Natural killer cell (primary cell): ENCODE measurements at regions not wholly inside any gene's neighbourhood (a gene's known extent, or its start where the extent isn't known, plus 50 kb on each side); places are given as distances from the start of the nearest gene placed in this dataset.

Experiments used
- ATAC-seq, 3 donors: fragments of 150-1000 bp in 2 of 3; fragments of 200-7000 bp in 1 of 3; cut with Tn5 transposase; 1 replicate in 1 of 3; 2 replicates in 2 of 3; pipeline ENCODE4 v1.10.0; 2021; ENCODE audit warnings: mild to moderate bottlenecking in 2 of 3, moderate library complexity in 2 of 3
- DNase-seq, 2 donors: peaks; one replicate each; pipeline versions ENCODE4 v3.0.0 to v3.0.0-alpha.2; 2013 to 2021; ENCODE audit warnings: mixed read lengths in 1 of 2
- H3K27ac ChIP-seq: one replicate; pipeline ENCODE4 v1.5.1; 2013; ENCODE audit warnings: mild to moderate bottlenecking, low read length
- H3K27me3 ChIP-seq: one replicate; pipeline ENCODE4 v1.6.1; 2013; ENCODE audit warnings: low read length; ENCODE audit not compliant: control insufficient read depth, insufficient read depth
- H3K36me3 ChIP-seq: one replicate; pipeline ENCODE4 v1.6.1; 2013; ENCODE audit warnings: low read length; ENCODE audit not compliant: control insufficient read depth, insufficient read depth
- H3K4me1 ChIP-seq: one replicate; pipeline ENCODE4 v1.6.1; 2013; ENCODE audit warnings: low read length; ENCODE audit not compliant: control insufficient read depth, insufficient read depth
- H3K4me3 ChIP-seq: one replicate; pipeline ENCODE4 v1.5.1; 2013; ENCODE audit warnings: low read length
- H3K9me3 ChIP-seq: one replicate; pipeline ENCODE4 v1.6.1; 2013; ENCODE audit warnings: low read length; ENCODE audit not compliant: control insufficient read depth, insufficient read depth
- H3K27ac Mint-ChIP-seq, 2 donors: one replicate each; pipeline ENCODE4 v1.8.0; 2022; ENCODE audit warnings: mild to moderate bottlenecking in 2 of 2, mixed read lengths in 2 of 2, moderate library complexity in 1 of 2
- H3K27me3 Mint-ChIP-seq, 2 donors: one replicate each; pipeline ENCODE4 v1.8.0; 2022; ENCODE audit warnings: low read depth in 2 of 2, mixed read lengths in 2 of 2
- H3K36me3 Mint-ChIP-seq: one replicate; pipeline ENCODE4 v1.8.0; 2022; ENCODE audit warnings: mixed read lengths
- H3K4me1 Mint-ChIP-seq, 2 donors: one replicate each; pipeline ENCODE4 v1.8.0; 2022; ENCODE audit warnings: mixed read lengths in 2 of 2
- H3K4me3 Mint-ChIP-seq: one replicate; pipeline ENCODE4 v1.8.0; 2022; ENCODE audit warnings: mild to moderate bottlenecking, moderate library complexity, mixed read lengths
- H3K9me3 Mint-ChIP-seq, 2 donors: one replicate each; pipeline ENCODE4 v1.8.0; 2022; ENCODE audit warnings: mixed read lengths in 2 of 2
- WGBS: methylation state at CpG from one replicate; pipeline ENCODE4 v1.1.7; 2013; ENCODE audit warnings: missing lambda C conversion rate; ENCODE audit not compliant: insufficient coverage; 5-methylcytosine and 5-hydroxymethylcytosine counted together
- intact Hi-C: fragments of 100-400 bp; cut with micrococcal nuclease; formaldehyde crosslinking; loops from one replicate; pipeline ENCODE4 v1.14.2; 2022
- TF ChIP-seq, protein P1 (sequence below): fragments of 200-600 bp; IDR thresholded peaks from one replicate; pipeline ENCODE4 v1.8.0; 2022; ENCODE audit warnings: antibody characterized with exemption

DNA sequence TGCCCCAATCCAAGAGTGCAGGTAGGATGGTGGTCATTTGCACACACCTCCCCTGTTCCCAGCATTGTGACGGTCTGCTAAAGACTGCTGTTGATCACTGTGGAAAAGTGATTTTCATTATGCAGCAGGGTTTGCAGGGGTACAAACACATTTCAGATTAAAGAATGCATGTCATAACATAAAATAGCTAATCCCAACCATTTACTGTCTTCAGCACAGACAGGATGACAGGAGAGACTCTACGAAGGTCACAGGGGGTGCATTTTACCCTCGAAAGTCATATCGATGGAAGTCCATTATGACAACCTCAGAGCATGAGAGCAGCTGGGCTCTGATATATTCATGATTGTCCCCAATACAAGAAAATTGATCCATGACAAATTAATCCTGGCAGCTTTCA, 302.6 kb downstream of the AJAP1 start:
- intact Hi-C loops = no loop called here
- Mint-ChIP-seq H3K4me1 (no peaks in the 10 kb centered on the region), H3K4me3 (no peak overlapping the region), H3K27me3 (no peaks in the 10 kb centered on the region), H3K27ac (no peak overlapping the region), H3K9me3 (peaks cover 0 to 10% of the 10 kb centered on the region in 2 donors), H3K36me3 (peaks cover 9% of the 10 kb centered on the region)
- no peaks in the 10 kb centered on the region for H3K9me3 ChIP-seq
- WGBS = 94% methylated on average over 4 of the region's 4 CpGs
- ATAC-seq = no peak
- no peaks in the 10 kb centered on the region for H3K27me3 ChIP-seq
- H3K4me3 ChIP-seq = no peak overlapping the region
- H3K27ac ChIP-seq = no peak overlapping the region
- no peak for DNase-seq
- H3K36me3 ChIP-seq = no peaks in the 10 kb centered on the region
- TF ChIP-seq, protein P1, sequence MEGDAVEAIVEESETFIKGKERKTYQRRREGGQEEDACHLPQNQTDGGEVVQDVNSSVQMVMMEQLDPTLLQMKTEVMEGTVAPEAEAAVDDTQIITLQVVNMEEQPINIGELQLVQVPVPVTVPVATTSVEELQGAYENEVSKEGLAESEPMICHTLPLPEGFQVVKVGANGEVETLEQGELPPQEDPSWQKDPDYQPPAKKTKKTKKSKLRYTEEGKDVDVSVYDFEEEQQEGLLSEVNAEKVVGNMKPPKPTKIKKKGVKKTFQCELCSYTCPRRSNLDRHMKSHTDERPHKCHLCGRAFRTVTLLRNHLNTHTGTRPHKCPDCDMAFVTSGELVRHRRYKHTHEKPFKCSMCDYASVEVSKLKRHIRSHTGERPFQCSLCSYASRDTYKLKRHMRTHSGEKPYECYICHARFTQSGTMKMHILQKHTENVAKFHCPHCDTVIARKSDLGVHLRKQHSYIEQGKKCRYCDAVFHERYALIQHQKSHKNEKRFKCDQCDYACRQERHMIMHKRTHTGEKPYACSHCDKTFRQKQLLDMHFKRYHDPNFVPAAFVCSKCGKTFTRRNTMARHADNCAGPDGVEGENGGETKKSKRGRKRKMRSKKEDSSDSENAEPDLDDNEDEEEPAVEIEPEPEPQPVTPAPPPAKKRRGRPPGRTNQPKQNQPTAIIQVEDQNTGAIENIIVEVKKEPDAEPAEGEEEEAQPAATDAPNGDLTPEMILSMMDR = no peak
- no peaks in the 10 kb centered on the region for H3K4me1 ChIP-seq

DNA sequence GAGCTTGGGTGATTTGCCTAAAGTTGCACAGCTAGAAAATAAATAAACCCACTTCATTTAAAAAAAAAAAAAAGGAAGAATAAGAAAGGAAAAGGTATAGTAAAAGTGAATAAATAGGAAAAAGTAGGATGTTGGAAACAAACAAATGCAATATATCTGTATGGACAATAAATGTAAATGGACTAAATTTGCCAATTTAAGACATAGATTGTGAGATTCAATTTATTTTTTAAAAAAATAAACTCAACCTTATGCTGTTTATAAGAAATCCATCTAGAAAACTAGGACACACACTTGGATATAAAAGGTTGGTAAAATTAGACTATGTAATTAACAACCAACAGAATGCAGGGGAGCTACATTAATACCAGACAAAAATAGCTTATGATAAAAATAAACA, 300.0 kb downstream of the AJAP1 start:
- H3K4me1 ChIP-seq = no peaks in the 10 kb centered on the region
- H3K4me3 Mint-ChIP-seq = no peak overlapping the region

DNA sequence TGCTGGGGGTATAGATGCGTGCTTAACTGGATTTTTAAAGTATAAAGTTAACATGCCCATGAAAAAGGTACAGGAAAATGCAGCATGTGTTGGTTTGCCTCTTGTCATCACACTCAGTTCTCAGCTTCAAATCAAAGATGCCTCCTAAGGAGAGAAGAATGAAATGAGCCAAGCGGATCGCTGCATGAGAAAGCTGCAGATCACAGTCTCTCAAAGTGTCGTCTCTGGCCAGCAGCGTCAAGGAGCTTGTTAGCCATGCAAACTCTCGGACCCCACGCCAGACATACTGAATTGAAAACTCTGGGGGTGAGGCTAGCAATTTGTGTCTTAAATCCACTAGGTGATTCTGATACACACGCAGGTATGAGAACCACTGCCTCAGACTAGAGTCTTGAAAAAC, 297.2 kb downstream of the AJAP1 start:
- Mint-ChIP-seq H3K27ac (no peak overlapping the region), H3K4me3 (no peak overlapping the region), H3K9me3 (peaks cover 2 to 10% of the 10 kb centered on the region in 2 donors), H3K4me1 (no peaks in the 10 kb centered on the region), H3K36me3 (peaks cover 9% of the 10 kb centered on the region), H3K27me3 (peaks cover 4 to 6% of the 10 kb centered on the region in 2 donors)
- ATAC-seq = no peak
- Histone ChIP-seq H3K36me3 (no peaks in the 10 kb centered on the region), H3K4me1 (no peaks in the 10 kb centered on the region), H3K4me3 (no peak overlapping the region), H3K27me3 (no peaks in the 10 kb centered on the region), H3K27ac (no peak overlapping the region), H3K9me3 (no peaks in the 10 kb centered on the region)
- TF ChIP-seq, protein P1 = no peak
- WGBS = 86% methylated on average over 8 of the region's 8 CpGs
- intact Hi-C loops = no loop called here
- DNase-seq = no peak

More for the DNA sequence above, 300.0 kb downstream of the AJAP1 start:
- H3K9me3 ChIP-seq = no peaks in the 10 kb centered on the region
- ATAC-seq (no peak), DNase-seq (no peak)
- no peak overlapping the region for H3K27ac ChIP-seq
- TF ChIP-seq, protein P1 = no peak
- H3K27me3 Mint-ChIP-seq = peaks cover 2 to 6% of the 10 kb centered on the region in 2 donors
- H3K4me1 Mint-ChIP-seq = no peaks in the 10 kb centered on the region
- H3K27ac Mint-ChIP-seq = no peak overlapping the region
- H3K9me3 Mint-ChIP-seq = peaks cover 2 to 10% of the 10 kb centered on the region in 2 donors
- H3K4me3 ChIP-seq = no peak overlapping the region
- no peaks in the 10 kb centered on the region for H3K36me3 ChIP-seq
- intact Hi-C loops = no loop called here
- no peaks in the 10 kb centered on the region for H3K27me3 ChIP-seq
- peaks cover 9% of the 10 kb centered on the region for H3K36me3 Mint-ChIP-seq

DNA sequence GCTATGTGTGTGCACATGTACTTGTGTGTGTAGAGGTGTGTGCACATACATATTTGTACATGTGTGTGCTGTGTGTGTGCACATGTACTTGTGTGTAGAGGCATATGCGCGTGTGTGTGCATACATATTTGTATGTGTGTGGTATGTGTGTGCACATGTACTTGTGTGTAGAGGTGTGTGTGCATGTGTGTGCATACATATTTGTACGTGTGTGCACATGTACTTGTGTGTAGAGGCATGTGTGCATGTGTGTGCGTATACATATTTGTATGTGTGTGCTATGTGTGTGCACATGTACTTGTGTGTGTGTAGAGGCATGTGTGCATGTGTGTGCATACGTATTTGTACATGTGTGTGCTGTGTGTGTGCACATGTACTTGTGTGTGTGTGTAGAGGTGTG, 291.9 kb downstream of the AJAP1 start:
- H3K36me3 ChIP-seq = no peaks in the 10 kb centered on the region
- intact Hi-C loops = no loop called here
- Mint-ChIP-seq H3K27ac (no peak overlapping the region), H3K4me3 (no peak overlapping the region), H3K9me3 (peaks cover 0 to 2% of the 10 kb centered on the region in 2 donors), H3K36me3 (no peaks in the 10 kb centered on the region), H3K27me3 (peaks cover 6 to 7% of the 10 kb centered on the region in 2 donors), H3K4me1 (no peaks in the 10 kb centered on the region)
- H3K4me3 ChIP-seq = no peak overlapping the region
- H3K4me1 ChIP-seq = no peaks in the 10 kb centered on the region
- H3K9me3 ChIP-seq = no peaks in the 10 kb centered on the region
- ATAC-seq (peak in 1 of 3 donors; percentile 28), DNase-seq (no peak)
- whole genome bisulfite sequencing = 93% methylated on average over 5 of the region's 5 CpGs
- no peak overlapping the region for H3K27ac ChIP-seq
- H3K27me3 ChIP-seq = no peaks in the 10 kb centered on the region
- TF ChIP-seq, protein P1 = no peak
